Neural progenitor cell (in vitro differentiated cells): ENCODE measurements at regions not wholly inside any gene's neighbourhood (a gene's known extent, or its start where the extent isn't known, plus 50 kb on each side); places are given as distances from the start of the nearest gene placed in this dataset.

Experiments used
- CTCF ChIP-seq: fragments of 200-600 bp; sonication (generic); IDR thresholded peaks from 2 replicates; pipeline ENCODE4 v1.5.1; 2017; ENCODE audit warnings: antibody characterized with exemption, mild to moderate bottlenecking
- EZH2 ChIP-seq: fragments of 200-600 bp; sonication (generic); IDR thresholded peaks from 2 replicates; pipeline ENCODE4 v1.6.1; 2017; ENCODE audit warnings: antibody characterized with exemption, mild to moderate bottlenecking, moderate library complexity
- EZH2phosphoT487 ChIP-seq: fragments of 200-600 bp; sonication (generic); IDR thresholded peaks from 2 replicates; pipeline ENCODE4 v1.6.1; 2017; ENCODE audit warnings: antibody characterized with exemption

GRCh38 chr14:52190337-52190931 is 77.1 kb upstream of the PTGDR start:
- TF ChIP-seq CTCF: no peak
- TF ChIP-seq EZH2: no peak
- TF ChIP-seq EZH2phosphoT487: no peak
